ENCODE measurements at regions not wholly inside any gene's neighbourhood (a gene's known extent, or its start where the extent isn't known, plus 50 kb on each side); places are given as distances from the start of the nearest gene placed in this dataset.

GRCh38 chr3:82940124-82940523, 1178.7 kb upstream of the GBE1 start:
- TF ChIP-seq FOSL2 (IDR thresholded peaks at IDR 0.05), result no peak
- TF ChIP-seq FOSL2 (CRISPR knock-in tag; IDR thresholded peaks at IDR 0.05), result no peak
- TF ChIP-seq CTCF (IDR thresholded peaks at IDR 0.05), result no peak
- no peak for TF ChIP-seq MAFK (IDR thresholded peaks at IDR 0.05; ENCODE audit: partially characterized antibody)
- TF ChIP-seq REST (IDR thresholded peaks at IDR 0.05), result no peak
- no peak for TF ChIP-seq TFCP2L1 (CRISPR knock-in tag; IDR thresholded peaks at IDR 0.05)
- no peak for TF ChIP-seq POLR2AphosphoS2 (conservative IDR thresholded peaks at IDR 0.05; ENCODE audit: low read length)
- no peak for TF ChIP-seq POLR2A (IDR thresholded peaks at IDR 0.05; ENCODE audit: low read length)
- no peak for TF ChIP-seq HDAC2 (IDR thresholded peaks at IDR 0.05)
- no peak for TF ChIP-seq RFX5 (IDR thresholded peaks at IDR 0.05)
